Breast epithelium (tissue), 3 donors: ENCODE measurements at regions not wholly inside any gene's neighbourhood (a gene's known extent, or its start where the extent isn't known, plus 50 kb on each side); places are given as distances from the start of the nearest gene placed in this dataset.
"Not testable (repeated sequence)": the region's sequence is repeated elsewhere in the genome, so short reads cannot be mapped to it uniquely, and the experiment has no call there.

ENCODE experiments used
- POLR2A ChIP-seq: fragments of 450-650 bp; IDR thresholded peaks from one replicate; pipeline ENCODE4 v1.6.1; 2016; ENCODE audit warnings: antibody characterized with exemption, mild to moderate bottlenecking, moderate library complexity
- TF ChIP-seq, protein P1 (sequence below), 3 donors: fragments of 450-650 bp; IDR thresholded peaks; one replicate each; pipeline ENCODE4 v1.5.1; 2016 to 2017; ENCODE audit warnings: antibody characterized with exemption in 3 of 3, mild to moderate bottlenecking in 3 of 3, moderate library complexity in 3 of 3

GRCh38 chr2:95769256-95769655, 177.5 kb downstream of the TRIM43 start:
- TF ChIP-seq POLR2A = not testable (repeated sequence)
- TF ChIP-seq, protein P1, sequence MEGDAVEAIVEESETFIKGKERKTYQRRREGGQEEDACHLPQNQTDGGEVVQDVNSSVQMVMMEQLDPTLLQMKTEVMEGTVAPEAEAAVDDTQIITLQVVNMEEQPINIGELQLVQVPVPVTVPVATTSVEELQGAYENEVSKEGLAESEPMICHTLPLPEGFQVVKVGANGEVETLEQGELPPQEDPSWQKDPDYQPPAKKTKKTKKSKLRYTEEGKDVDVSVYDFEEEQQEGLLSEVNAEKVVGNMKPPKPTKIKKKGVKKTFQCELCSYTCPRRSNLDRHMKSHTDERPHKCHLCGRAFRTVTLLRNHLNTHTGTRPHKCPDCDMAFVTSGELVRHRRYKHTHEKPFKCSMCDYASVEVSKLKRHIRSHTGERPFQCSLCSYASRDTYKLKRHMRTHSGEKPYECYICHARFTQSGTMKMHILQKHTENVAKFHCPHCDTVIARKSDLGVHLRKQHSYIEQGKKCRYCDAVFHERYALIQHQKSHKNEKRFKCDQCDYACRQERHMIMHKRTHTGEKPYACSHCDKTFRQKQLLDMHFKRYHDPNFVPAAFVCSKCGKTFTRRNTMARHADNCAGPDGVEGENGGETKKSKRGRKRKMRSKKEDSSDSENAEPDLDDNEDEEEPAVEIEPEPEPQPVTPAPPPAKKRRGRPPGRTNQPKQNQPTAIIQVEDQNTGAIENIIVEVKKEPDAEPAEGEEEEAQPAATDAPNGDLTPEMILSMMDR (IDR thresholded peaks at IDR 0.05) = not testable (repeated sequence)
